Naive B cell (primary cell): ENCODE measurements at regions not wholly inside any gene's neighbourhood (a gene's known extent, or its start where the extent isn't known, plus 50 kb on each side); places are given as distances from the start of the nearest gene placed in this dataset.
A peak's percentile ranks its signal among the peaks of the same experiment; 100 is the strongest.

ENCODE experiments used
- ATAC-seq, 2 donors: fragments of 150-1000 bp; cut with Tn5 transposase; 2 replicates each; pipeline ENCODE4 v1.10.0; 2021; ENCODE audit warnings: low read depth in 2 of 2, mild to moderate bottlenecking in 2 of 2, moderate library complexity in 2 of 2
- DNase-seq: peaks from one replicate; pipeline ENCODE4 v3.0.0; 2022
- H3K27ac Mint-ChIP-seq, 6 donors: one replicate each; pipeline ENCODE4 v1.8.0; 2020 to 2022; ENCODE audit warnings: mild to moderate bottlenecking in 6 of 6, mixed read lengths in 6 of 6, moderate library complexity in 5 of 6, inconsistent platforms in 2 of 6
- H3K27me3 Mint-ChIP-seq, 3 donors: one replicate each; pipeline ENCODE4 v1.8.0; 2021 to 2022; ENCODE audit warnings: mixed read lengths in 3 of 3, mild to moderate bottlenecking in 1 of 3
- H3K36me3 Mint-ChIP-seq, 2 donors: one replicate each; pipeline ENCODE4 v1.8.0; 2020 to 2022; ENCODE audit warnings: mixed read lengths in 2 of 2, inconsistent platforms in 1 of 2, mild to moderate bottlenecking in 1 of 2
- H3K4me1 Mint-ChIP-seq, 3 donors: one replicate each; pipeline ENCODE4 v1.8.0; 2020 to 2022; ENCODE audit warnings: mixed read lengths in 3 of 3, inconsistent platforms in 1 of 3, mild to moderate bottlenecking in 1 of 3, moderate library complexity in 1 of 3
- H3K4me3 Mint-ChIP-seq, 8 donors: one replicate each; pipeline ENCODE4 v1.8.0; 2020 to 2022; ENCODE audit warnings: mild to moderate bottlenecking in 8 of 8, mixed read lengths in 8 of 8, moderate library complexity in 8 of 8, inconsistent platforms in 2 of 8
- H3K9me3 Mint-ChIP-seq, 7 donors: one replicate each; pipeline ENCODE4 v1.8.0; 2020 to 2022; ENCODE audit warnings: mixed read lengths in 7 of 7, mild to moderate bottlenecking in 5 of 7, inconsistent platforms in 2 of 7, moderate library complexity in 1 of 7

DNA sequence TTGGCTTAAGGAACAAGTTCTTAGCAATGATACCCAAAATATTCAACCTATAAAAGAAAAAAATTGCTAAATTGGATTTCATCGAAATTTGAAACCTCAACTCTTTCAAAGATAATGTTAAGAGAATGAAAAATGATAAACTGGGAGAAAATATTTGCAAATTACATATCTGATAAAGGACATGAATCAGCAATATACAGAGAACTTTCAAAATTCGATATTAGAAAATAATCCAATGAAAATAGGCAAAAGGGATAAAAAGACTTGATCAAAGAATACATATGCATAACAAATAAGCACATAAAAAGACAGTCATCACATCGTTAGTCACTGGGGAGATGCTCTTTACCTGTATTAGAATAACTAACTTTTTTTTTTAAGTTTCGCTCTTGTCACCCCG lies 73.0 kb upstream of the NEO1 start:
- no peak for DNase-seq
- Mint-ChIP-seq H3K4me3 (no peak overlapping the region), H3K27ac (no peak overlapping the region), H3K9me3 (peaks cover 0 to 14% (median 4%) of the 10 kb centered on the region in 7 donors), H3K36me3 (no peaks in the 10 kb centered on the region), H3K27me3 (peaks cover 31 to 63% (median 38%) of the 10 kb centered on the region in 3 donors), H3K4me1 (no peaks in the 10 kb centered on the region)
- no peak for ATAC-seq

GRCh38 chr15:72978223-72978622 lies 74.0 kb upstream of the NEO1 start:
- no peak overlapping the region for H3K4me3 Mint-ChIP-seq
- H3K36me3 Mint-ChIP-seq = no peaks in the 10 kb centered on the region
- no peaks in the 10 kb centered on the region for H3K4me1 Mint-ChIP-seq
- DNase-seq (no peak), ATAC-seq (no peak)
- H3K27me3 Mint-ChIP-seq = peaks cover 31 to 62% (median 38%) of the 10 kb centered on the region in 3 donors
- no peak overlapping the region for H3K27ac Mint-ChIP-seq
- peaks cover 0 to 3% (median 0%) of the 10 kb centered on the region in 7 donors for H3K9me3 Mint-ChIP-seq

- ATAC-seq (no peak), DNase-seq (no peak)
- peak overlapping the region in 1 of 6 donors; percentile 13 for H3K27ac Mint-ChIP-seq
- no peaks in the 10 kb centered on the region for H3K4me1 Mint-ChIP-seq
- peaks cover 16 to 45% (median 43%) of the 10 kb centered on the region in 3 donors for H3K27me3 Mint-ChIP-seq
- peaks cover 0 to 2% (median 0%) of the 10 kb centered on the region in 7 donors for H3K9me3 Mint-ChIP-seq
- H3K36me3 Mint-ChIP-seq = no peaks in the 10 kb centered on the region
- H3K4me3 Mint-ChIP-seq = no peak overlapping the region
Measured at GRCh38 chr15:72972362-72972761, 79.9 kb upstream of the NEO1 start.

DNA sequence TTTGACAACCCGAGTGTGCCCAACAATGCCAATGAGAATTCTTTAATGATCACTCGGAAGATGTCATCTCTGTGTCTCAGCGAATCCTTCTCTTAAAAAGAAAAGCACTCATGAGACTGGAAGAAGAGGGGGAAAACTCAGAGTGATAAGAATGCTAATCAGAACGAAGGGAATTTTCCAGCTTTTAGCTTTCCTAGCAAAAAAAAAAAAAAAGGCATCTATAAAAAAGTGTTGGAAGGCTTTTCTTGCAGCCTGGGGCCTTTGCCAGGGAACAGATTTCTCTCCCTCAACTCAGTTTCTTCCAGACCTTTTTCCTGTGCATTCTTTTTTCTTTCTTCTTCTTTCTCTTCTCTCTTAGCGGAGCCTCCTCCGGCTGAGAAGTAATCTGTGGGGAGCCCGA lies 80.5 kb upstream of the NEO1 start:
- H3K4me1 Mint-ChIP-seq = no peaks in the 10 kb centered on the region
- H3K9me3 Mint-ChIP-seq = peaks cover 0 to 2% (median 0%) of the 10 kb centered on the region in 7 donors
- no peak for DNase-seq
- H3K4me3 Mint-ChIP-seq = no peak overlapping the region
- no peak for ATAC-seq
- peaks cover 12 to 39% (median 37%) of the 10 kb centered on the region in 3 donors for H3K27me3 Mint-ChIP-seq
- no peaks in the 10 kb centered on the region for H3K36me3 Mint-ChIP-seq
- no peak overlapping the region for H3K27ac Mint-ChIP-seq

DNA sequence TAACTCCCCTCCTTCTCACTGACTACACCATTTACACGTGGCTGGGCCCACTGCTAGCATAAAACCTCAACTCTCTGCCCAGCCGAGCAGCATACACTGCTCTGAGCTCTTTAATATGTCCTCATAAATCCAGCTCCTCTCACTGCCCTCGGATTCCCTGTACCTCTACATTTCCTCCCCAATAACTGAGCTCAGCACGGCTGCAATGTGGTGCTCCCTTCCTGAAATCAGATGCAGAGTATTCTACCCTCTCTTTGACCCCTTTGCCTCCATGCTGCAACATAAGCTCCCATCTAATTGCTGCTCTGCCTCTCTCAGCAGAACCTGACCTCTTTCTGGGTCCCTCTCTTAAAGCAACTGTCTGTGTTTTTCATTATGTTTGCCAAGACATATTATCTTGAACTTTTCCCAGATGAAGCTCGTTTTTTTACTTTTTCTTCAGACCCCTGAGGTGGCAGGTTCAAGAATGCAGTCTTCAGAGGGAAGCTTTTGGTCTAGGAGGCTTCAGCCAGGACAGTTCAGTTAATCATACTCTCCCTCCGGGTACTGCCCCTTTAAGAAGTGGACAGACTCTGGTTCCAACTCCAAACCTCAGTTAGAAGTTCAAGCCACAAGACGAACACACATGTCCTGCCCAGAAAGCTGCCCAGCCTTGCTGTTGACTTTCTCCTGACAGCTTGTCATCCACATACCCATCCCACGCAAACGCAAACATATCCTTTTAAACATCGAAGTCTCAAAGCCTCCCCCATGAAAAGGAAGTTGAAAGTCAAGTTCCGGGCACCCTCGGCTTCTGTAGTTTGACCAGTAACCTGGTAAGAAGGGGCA lies 81.1 kb upstream of the NEO1 start:
- H3K4me3 Mint-ChIP-seq = no peak overlapping the region

DNA sequence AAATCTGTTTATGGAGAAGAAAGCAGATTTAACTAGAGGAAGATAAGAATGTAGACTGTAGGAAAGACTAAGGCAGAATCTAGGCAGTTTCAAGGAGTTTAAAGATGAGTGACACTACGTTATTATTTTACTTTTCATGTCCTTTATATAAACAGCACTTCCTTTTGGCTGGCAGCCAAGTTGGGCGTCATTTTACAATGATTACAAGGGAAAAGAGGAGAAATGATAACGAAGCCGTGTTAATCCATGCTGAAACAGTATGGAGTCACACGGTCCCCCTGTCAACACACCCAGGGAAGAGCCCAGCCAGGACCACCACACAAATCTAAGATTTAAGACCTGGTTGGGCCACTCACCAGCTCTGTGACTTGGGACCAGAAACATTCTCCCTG lies 83.7 kb upstream of the NEO1 start:
- H3K4me3 Mint-ChIP-seq = no peak overlapping the region
- no peaks in the 10 kb centered on the region for H3K4me1 Mint-ChIP-seq
- H3K27me3 Mint-ChIP-seq = peaks cover 18 to 47% (median 33%) of the 10 kb centered on the region in 3 donors
- no peak overlapping the region for H3K27ac Mint-ChIP-seq
- peaks cover 0 to 7% (median 0%) of the 10 kb centered on the region in 7 donors for H3K9me3 Mint-ChIP-seq
- ATAC-seq (no peak), DNase-seq (no peak)
- H3K36me3 Mint-ChIP-seq = no peaks in the 10 kb centered on the region

More for the DNA sequence above, 81.1 kb upstream of the NEO1 start:
- no peaks in the 10 kb centered on the region for H3K36me3 Mint-ChIP-seq
- no peaks in the 10 kb centered on the region for H3K4me1 Mint-ChIP-seq
- DNase-seq = no peak
- H3K27ac Mint-ChIP-seq = no peak overlapping the region
- H3K27me3 Mint-ChIP-seq = peaks cover 10 to 41% (median 31%) of the 10 kb centered on the region in 3 donors
- no peak for ATAC-seq
- H3K9me3 Mint-ChIP-seq = peaks cover 0 to 2% (median 0%) of the 10 kb centered on the region in 7 donors

GRCh38 chr15:72967811-72968530 lies 84.3 kb upstream of the NEO1 start:
- DNase-seq (no peak), ATAC-seq (no peak)
- H3K27me3 Mint-ChIP-seq = peaks cover 17 to 43% (median 27%) of the 10 kb centered on the region in 3 donors
- H3K9me3 Mint-ChIP-seq = peaks cover 0 to 12% (median 0%) of the 10 kb centered on the region in 7 donors
- H3K36me3 Mint-ChIP-seq = no peaks in the 10 kb centered on the region
- no peak overlapping the region for H3K27ac Mint-ChIP-seq
- no peaks in the 10 kb centered on the region for H3K4me1 Mint-ChIP-seq
- H3K4me3 Mint-ChIP-seq = no peak overlapping the region

GRCh38 chr15:72967397-72967796 lies 84.9 kb upstream of the NEO1 start:
- H3K27ac Mint-ChIP-seq = no peak overlapping the region
- H3K4me3 Mint-ChIP-seq = no peak overlapping the region
- no peak for ATAC-seq
- DNase-seq = no peak
- H3K36me3 Mint-ChIP-seq = no peaks in the 10 kb centered on the region
- peaks cover 17 to 41% (median 31%) of the 10 kb centered on the region in 3 donors for H3K27me3 Mint-ChIP-seq
- no peaks in the 10 kb centered on the region for H3K4me1 Mint-ChIP-seq
- peaks cover 0 to 17% (median 3%) of the 10 kb centered on the region in 7 donors for H3K9me3 Mint-ChIP-seq

- DNase-seq (no peak), ATAC-seq (no peak)
- H3K9me3 Mint-ChIP-seq = peaks cover 0 to 22% (median 3%) of the 10 kb centered on the region in 7 donors
- no peak overlapping the region for H3K27ac Mint-ChIP-seq
- H3K36me3 Mint-ChIP-seq = no peaks in the 10 kb centered on the region
- no peak overlapping the region for H3K4me3 Mint-ChIP-seq
- peaks cover 21 to 34% (median 28%) of the 10 kb centered on the region in 3 donors for H3K27me3 Mint-ChIP-seq
- no peaks in the 10 kb centered on the region for H3K4me1 Mint-ChIP-seq
Measured at GRCh38 chr15:72966641-72967040, 85.6 kb upstream of the NEO1 start.

GRCh38 chr15:72965671-72966070 lies 86.6 kb upstream of the NEO1 start:
- Mint-ChIP-seq H3K9me3 (peaks cover 0 to 22% (median 3%) of the 10 kb centered on the region in 7 donors), H3K27ac (no peak overlapping the region), H3K4me3 (no peak overlapping the region), H3K4me1 (no peaks in the 10 kb centered on the region), H3K36me3 (no peaks in the 10 kb centered on the region), H3K27me3 (peaks cover 21 to 31% (median 24%) of the 10 kb centered on the region in 3 donors)
- ATAC-seq (no peak), DNase-seq (no peak)

DNA sequence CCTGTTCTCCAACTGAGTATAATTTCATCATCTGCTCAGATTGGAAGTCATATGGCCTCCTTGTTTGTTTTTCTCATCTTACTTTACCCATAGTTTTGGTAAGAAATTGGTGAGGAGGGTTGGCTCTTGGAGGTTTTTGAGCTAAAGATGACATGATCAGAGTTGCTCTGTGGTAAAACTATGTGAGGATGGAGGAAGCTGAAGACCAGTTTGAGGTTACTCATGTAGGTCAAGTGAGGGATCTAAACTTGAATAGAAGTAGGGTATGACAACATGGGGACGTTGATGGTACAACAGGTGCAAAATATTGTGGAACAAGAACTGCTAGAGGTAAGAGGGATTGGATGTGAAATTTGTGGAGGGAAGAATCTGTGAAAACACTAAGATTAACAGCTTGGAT lies 87.7 kb upstream of the NEO1 start:
- ATAC-seq = no peak
- no peak overlapping the region for H3K27ac Mint-ChIP-seq

DNA sequence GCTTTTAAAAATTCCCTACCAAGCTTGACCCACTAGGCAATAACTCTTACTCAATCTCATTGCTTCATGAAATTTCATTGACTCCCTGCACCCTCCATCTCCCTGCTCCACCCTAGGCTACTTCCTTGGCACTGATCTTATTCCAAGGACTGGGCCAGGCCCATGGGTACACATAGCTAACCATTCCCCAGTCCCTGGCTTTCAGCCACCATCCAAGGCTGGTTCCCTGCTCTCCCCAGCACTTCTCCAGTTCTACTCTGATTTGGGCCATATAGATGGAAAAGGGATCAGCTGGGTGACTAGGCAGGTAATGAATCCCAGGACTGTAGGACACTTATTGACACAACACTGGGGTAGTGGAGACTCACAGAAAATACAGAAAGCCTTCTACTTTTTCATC lies 88.1 kb upstream of the NEO1 start:
- Mint-ChIP-seq H3K4me3 (peak overlapping the region in 1 of 8 donors; percentile 23), H3K27me3 (peaks cover 21 to 31% (median 22%) of the 10 kb centered on the region in 3 donors), H3K27ac (peak overlapping the region in 1 of 6 donors; percentile 40), H3K36me3 (no peaks in the 10 kb centered on the region), H3K9me3 (peaks cover 0 to 22% (median 3%) of the 10 kb centered on the region in 7 donors), H3K4me1 (no peaks in the 10 kb centered on the region)
- no peak for ATAC-seq
- no peak for DNase-seq

More for the DNA sequence above, 87.7 kb upstream of the NEO1 start:
- no peaks in the 10 kb centered on the region for H3K36me3 Mint-ChIP-seq
- H3K27me3 Mint-ChIP-seq = peaks cover 21 to 31% (median 22%) of the 10 kb centered on the region in 3 donors
- no peak for DNase-seq
- H3K4me1 Mint-ChIP-seq = no peaks in the 10 kb centered on the region
- peaks cover 0 to 22% (median 3%) of the 10 kb centered on the region in 7 donors for H3K9me3 Mint-ChIP-seq
- no peak overlapping the region for H3K4me3 Mint-ChIP-seq

GRCh38 chr15:72962054-72962702 lies 90.1 kb upstream of the NEO1 start:
- no peak for DNase-seq
- Mint-ChIP-seq H3K27ac (no peak overlapping the region), H3K27me3 (peaks cover 21 to 31% (median 22%) of the 10 kb centered on the region in 3 donors), H3K4me3 (no peak overlapping the region), H3K4me1 (no peaks in the 10 kb centered on the region), H3K9me3 (peaks cover 0 to 22% (median 3%) of the 10 kb centered on the region in 7 donors), H3K36me3 (no peaks in the 10 kb centered on the region)
- ATAC-seq = no peak
